ENCODE measurements at regions not wholly inside any gene's neighbourhood (a gene's known extent, or its start where the extent isn't known, plus 50 kb on each side); places are given as distances from the start of the nearest gene placed in this dataset.

- H3K4me1 ChIP-seq (ENCODE audit: control insufficient read depth, insufficient read depth, low read length, unreplicated experiment) = no peaks in the 10 kb centered on the region
- no peaks in the 10 kb centered on the region for H3K79me2 ChIP-seq (ENCODE audit: control insufficient read depth, insufficient read depth, low read length, unreplicated experiment)
- no peaks in the 10 kb centered on the region for H3K27me3 ChIP-seq (ENCODE audit: insufficient read depth, low read length)
- no peak overlapping the region for H2AFZ ChIP-seq (ENCODE audit: low read length, unreplicated experiment)
- no peak overlapping the region for H3K4me3 ChIP-seq (ENCODE audit: low read depth, low read length)
- no peaks in the 10 kb centered on the region for H3K36me3 ChIP-seq (ENCODE audit: insufficient read depth, low read length)
- H3K27ac ChIP-seq (ENCODE audit: low read depth, low read length) = no peak overlapping the region
Measured at GRCh38 chr6:169942173-169942572, 190.8 kb downstream of the ERMARD start.

DNA sequence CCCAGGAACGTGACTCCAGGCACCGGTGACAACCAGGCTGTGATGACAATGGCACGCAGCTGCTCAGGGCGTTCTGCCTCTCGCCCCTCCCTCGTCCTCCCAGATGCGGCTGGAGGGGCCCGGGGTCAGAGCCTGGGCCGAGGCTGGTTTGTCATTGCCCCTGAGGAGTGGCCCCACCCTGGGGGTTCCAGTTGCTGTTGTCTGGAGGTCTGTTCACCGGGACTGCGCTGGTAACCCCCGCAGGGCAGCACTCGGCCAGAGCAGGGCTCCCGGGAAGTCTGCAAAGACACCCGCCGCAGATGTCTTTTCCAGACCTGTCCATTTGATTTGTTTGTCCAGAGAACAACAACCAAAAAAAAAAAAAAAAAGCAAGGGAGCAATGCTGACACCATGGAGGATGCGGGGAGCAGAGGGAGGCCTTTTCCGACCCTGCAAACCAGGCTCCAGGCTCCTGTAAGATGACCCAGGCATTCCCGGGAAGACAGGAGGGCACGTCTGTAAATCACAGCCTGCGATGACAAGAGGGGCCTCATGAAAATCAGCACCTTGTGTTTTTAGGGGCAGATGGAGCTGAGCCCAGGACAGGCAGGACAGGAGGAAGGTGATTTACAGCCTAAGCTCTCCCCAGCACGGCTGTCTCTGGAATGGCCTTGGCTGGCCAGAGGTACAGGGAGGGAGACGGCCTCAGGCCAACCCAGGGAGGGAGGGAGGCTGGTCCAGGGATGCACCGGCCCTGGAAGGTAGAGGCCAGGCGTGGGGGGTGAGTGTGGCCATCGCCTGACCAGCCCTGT lies 189.3 kb downstream of the ERMARD start:
- Histone ChIP-seq H3K79me2 (ENCODE audit: control insufficient read depth, insufficient read depth, low read length, unreplicated experiment) (no peaks in the 10 kb centered on the region), H3K4me3 (ENCODE audit: low read depth, low read length) (no peak overlapping the region), H3K27ac (ENCODE audit: low read depth, low read length) (no peak overlapping the region), H3K36me3 (ENCODE audit: insufficient read depth, low read length) (no peaks in the 10 kb centered on the region), H2AFZ (ENCODE audit: low read length, unreplicated experiment) (no peak overlapping the region), H3K27me3 (ENCODE audit: insufficient read depth, low read length) (no peaks in the 10 kb centered on the region), H3K4me1 (ENCODE audit: control insufficient read depth, insufficient read depth, low read length, unreplicated experiment) (no peaks in the 10 kb centered on the region)

DNA sequence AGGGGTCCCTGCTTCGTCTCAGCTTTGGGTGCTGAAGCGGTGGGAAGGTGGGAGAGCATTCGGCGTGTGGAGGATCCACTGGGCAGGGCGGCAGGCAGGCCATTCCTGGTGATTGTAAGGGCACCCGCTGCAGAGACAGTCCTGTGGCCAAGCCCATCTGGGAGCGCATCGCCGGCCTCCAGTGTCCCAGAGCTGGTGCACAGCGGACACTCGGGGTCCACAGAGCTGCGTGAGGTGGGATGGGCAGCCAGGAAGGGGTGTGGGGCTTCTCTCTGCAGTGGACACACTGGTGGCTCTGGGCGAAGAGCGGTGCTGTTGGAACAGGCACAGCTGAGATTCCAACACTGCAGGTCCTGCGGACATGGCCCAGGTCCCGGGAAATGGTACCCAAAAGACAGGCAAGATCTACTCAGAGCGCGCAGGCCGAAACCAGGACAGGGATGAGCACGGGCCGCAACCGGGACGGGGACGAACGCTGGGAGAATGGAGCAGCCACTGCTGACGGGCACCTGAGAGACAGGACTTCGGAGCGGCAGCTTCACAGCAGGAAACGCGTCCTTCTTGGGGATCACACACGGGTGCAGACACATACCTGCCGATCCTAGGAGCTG lies 188.2 kb downstream of the ERMARD start:
- no peak overlapping the region for H2AFZ ChIP-seq (ENCODE audit: low read length, unreplicated experiment)
- no peaks in the 10 kb centered on the region for H3K27me3 ChIP-seq (ENCODE audit: insufficient read depth, low read length)
- H3K79me2 ChIP-seq (ENCODE audit: control insufficient read depth, insufficient read depth, low read length, unreplicated experiment) = no peaks in the 10 kb centered on the region
- H3K27ac ChIP-seq (ENCODE audit: low read depth, low read length) = no peak overlapping the region
- H3K4me3 ChIP-seq (ENCODE audit: low read depth, low read length) = no peak overlapping the region
- H3K4me1 ChIP-seq (ENCODE audit: control insufficient read depth, insufficient read depth, low read length, unreplicated experiment) = no peaks in the 10 kb centered on the region
- H3K36me3 ChIP-seq (ENCODE audit: insufficient read depth, low read length) = no peaks in the 10 kb centered on the region

DNA sequence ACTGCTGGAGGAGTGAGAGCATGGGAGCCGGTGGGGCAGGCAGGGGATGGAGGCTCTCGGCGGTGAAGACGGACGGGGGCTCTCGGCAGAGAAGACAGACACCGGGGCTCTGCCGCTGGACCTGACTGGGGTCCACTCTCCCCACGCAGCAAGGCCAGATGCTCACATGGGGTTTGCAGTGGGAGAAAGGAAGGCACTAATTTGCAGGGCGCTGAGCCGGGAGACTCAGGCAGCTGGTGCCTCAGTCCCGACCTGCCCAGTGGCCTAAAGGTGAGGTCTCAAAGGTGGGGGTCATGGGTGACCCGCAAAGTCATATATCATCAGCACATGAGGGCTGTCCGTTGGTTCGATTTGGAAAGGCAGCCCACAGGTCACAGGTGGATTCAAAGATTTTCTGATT lies 187.3 kb downstream of the ERMARD start:
- H2AFZ ChIP-seq (ENCODE audit: low read length, unreplicated experiment) = no peak overlapping the region
- H3K4me1 ChIP-seq (ENCODE audit: control insufficient read depth, insufficient read depth, low read length, unreplicated experiment) = no peaks in the 10 kb centered on the region
- no peak overlapping the region for H3K4me3 ChIP-seq (ENCODE audit: low read depth, low read length)
- H3K27ac ChIP-seq (ENCODE audit: low read depth, low read length) = no peak overlapping the region
- no peaks in the 10 kb centered on the region for H3K79me2 ChIP-seq (ENCODE audit: control insufficient read depth, insufficient read depth, low read length, unreplicated experiment)
- H3K27me3 ChIP-seq (ENCODE audit: insufficient read depth, low read length) = no peaks in the 10 kb centered on the region
- no peaks in the 10 kb centered on the region for H3K36me3 ChIP-seq (ENCODE audit: insufficient read depth, low read length)

DNA sequence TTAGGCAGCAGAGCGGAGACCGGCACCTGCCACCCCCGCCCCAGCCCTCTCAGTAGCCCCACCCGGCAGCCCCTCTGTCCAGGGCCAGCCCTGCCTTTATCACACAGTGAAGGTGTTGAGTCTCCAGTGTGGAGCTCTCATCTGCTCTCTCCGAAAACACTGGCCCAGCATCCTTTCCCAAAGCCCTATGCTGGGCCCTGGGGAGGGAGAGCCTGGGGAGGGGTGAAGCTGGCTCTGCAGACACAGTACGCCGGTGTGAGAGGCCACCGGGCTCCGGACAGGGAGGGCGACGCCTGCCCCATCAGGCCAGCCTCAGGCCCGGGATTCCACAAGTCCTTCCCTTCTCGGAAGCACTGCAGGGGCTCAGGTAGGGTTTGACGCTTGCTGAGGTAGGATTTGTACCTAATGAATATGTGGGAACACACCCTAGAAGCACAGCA lies 186.9 kb downstream of the ERMARD start:
- no peak overlapping the region for H3K27ac ChIP-seq (ENCODE audit: low read depth, low read length)
- H3K4me3 ChIP-seq (ENCODE audit: low read depth, low read length) = no peak overlapping the region
- H3K4me1 ChIP-seq (ENCODE audit: control insufficient read depth, insufficient read depth, low read length, unreplicated experiment) = no peaks in the 10 kb centered on the region
- H3K36me3 ChIP-seq (ENCODE audit: insufficient read depth, low read length) = no peaks in the 10 kb centered on the region
- H3K79me2 ChIP-seq (ENCODE audit: control insufficient read depth, insufficient read depth, low read length, unreplicated experiment) = no peaks in the 10 kb centered on the region
- H3K27me3 ChIP-seq (ENCODE audit: insufficient read depth, low read length) = no peaks in the 10 kb centered on the region
- no peak overlapping the region for H2AFZ ChIP-seq (ENCODE audit: low read length, unreplicated experiment)

DNA sequence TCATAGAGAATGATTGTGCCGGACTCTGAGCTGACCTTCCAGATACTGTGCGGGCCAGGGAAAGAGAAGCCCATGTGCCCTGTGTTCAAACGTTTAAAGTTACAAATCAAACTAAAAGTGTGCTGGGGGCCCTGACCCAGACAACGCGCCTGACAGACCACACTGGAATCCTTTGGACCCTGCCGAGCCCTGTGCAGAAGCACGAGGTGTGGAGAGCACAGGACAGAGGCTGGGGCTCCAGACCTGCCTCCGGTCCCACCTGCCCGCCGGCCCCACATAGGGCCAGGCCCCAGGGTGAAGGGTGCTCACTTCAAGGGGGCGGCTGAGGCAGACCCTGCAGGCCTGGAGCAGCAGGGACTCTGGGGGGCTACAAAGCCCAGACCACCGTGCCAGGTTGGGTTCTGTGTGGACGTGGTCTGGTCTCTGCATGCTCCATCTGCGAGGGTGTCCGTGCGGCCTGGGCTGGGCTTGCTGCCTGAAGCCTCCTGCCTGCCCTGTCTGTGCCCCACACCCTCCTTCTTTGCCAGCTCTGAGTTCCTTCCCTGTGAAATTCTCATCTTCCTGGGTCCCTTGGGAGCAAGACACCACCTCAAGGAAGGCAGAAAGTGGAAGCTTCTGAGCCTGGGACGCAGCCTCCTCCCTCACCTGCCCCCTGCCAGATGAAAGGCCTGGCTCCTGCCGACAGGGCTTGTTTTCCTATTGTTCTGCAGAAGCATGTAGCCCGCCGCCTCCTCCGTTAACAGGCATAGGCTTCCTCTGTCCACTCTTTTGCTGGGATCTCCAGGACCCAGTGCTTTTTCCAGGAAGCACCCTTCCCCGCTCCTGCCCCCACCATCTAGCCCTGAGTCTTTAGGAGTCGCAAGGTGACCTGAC lies 186.2 kb downstream of the ERMARD start:
- no peak overlapping the region for H3K4me3 ChIP-seq (ENCODE audit: low read depth, low read length)
- no peaks in the 10 kb centered on the region for H3K79me2 ChIP-seq (ENCODE audit: control insufficient read depth, insufficient read depth, low read length, unreplicated experiment)
- H3K36me3 ChIP-seq (ENCODE audit: insufficient read depth, low read length) = no peaks in the 10 kb centered on the region
- no peak overlapping the region for H2AFZ ChIP-seq (ENCODE audit: low read length, unreplicated experiment)
- H3K4me1 ChIP-seq (ENCODE audit: control insufficient read depth, insufficient read depth, low read length, unreplicated experiment) = no peaks in the 10 kb centered on the region
- H3K27ac ChIP-seq (ENCODE audit: low read depth, low read length) = no peak overlapping the region
- no peaks in the 10 kb centered on the region for H3K27me3 ChIP-seq (ENCODE audit: insufficient read depth, low read length)

GRCh38 chr6:169936355-169936975 lies 185.0 kb downstream of the ERMARD start:
- no peak overlapping the region for H3K27ac ChIP-seq (ENCODE audit: low read depth, low read length)
- no peaks in the 10 kb centered on the region for H3K4me1 ChIP-seq (ENCODE audit: control insufficient read depth, insufficient read depth, low read length, unreplicated experiment)
- no peak overlapping the region for H3K4me3 ChIP-seq (ENCODE audit: low read depth, low read length)
- no peak overlapping the region for H2AFZ ChIP-seq (ENCODE audit: low read length, unreplicated experiment)
- no peaks in the 10 kb centered on the region for H3K36me3 ChIP-seq (ENCODE audit: insufficient read depth, low read length)
- H3K79me2 ChIP-seq (ENCODE audit: control insufficient read depth, insufficient read depth, low read length, unreplicated experiment) = no peaks in the 10 kb centered on the region
- no peaks in the 10 kb centered on the region for H3K27me3 ChIP-seq (ENCODE audit: insufficient read depth, low read length)

GRCh38 chr6:169935861-169936260 lies 184.4 kb downstream of the ERMARD start:
- Histone ChIP-seq H3K4me1 (ENCODE audit: control insufficient read depth, insufficient read depth, low read length, unreplicated experiment) (no peaks in the 10 kb centered on the region), H3K79me2 (ENCODE audit: control insufficient read depth, insufficient read depth, low read length, unreplicated experiment) (no peaks in the 10 kb centered on the region), H2AFZ (ENCODE audit: low read length, unreplicated experiment) (no peak overlapping the region), H3K27ac (ENCODE audit: low read depth, low read length) (no peak overlapping the region), H3K4me3 (ENCODE audit: low read depth, low read length) (no peak overlapping the region), H3K36me3 (ENCODE audit: insufficient read depth, low read length) (no peaks in the 10 kb centered on the region), H3K27me3 (ENCODE audit: insufficient read depth, low read length) (no peaks in the 10 kb centered on the region)

- no peaks in the 10 kb centered on the region for H3K4me1 ChIP-seq (ENCODE audit: control insufficient read depth, insufficient read depth, low read length, unreplicated experiment)
Measured at GRCh38 chr6:169935348-169935718, 183.9 kb downstream of the ERMARD start.

GRCh38 chr6:169934699-169935347 lies 183.4 kb downstream of the ERMARD start:
- no peaks in the 10 kb centered on the region for H3K4me1 ChIP-seq (ENCODE audit: control insufficient read depth, insufficient read depth, low read length, unreplicated experiment)
- no peaks in the 10 kb centered on the region for H3K36me3 ChIP-seq (ENCODE audit: insufficient read depth, low read length)
- no peak overlapping the region for H2AFZ ChIP-seq (ENCODE audit: low read length, unreplicated experiment)
- H3K79me2 ChIP-seq (ENCODE audit: control insufficient read depth, insufficient read depth, low read length, unreplicated experiment) = no peaks in the 10 kb centered on the region
- H3K4me3 ChIP-seq (ENCODE audit: low read depth, low read length) = no peak overlapping the region
- H3K27ac ChIP-seq (ENCODE audit: low read depth, low read length) = no peak overlapping the region
- H3K27me3 ChIP-seq (ENCODE audit: insufficient read depth, low read length) = no peaks in the 10 kb centered on the region

More at GRCh38 chr6:169935348-169935718, 183.9 kb downstream of the ERMARD start:
- Histone ChIP-seq H3K27me3 (ENCODE audit: insufficient read depth, low read length) (no peaks in the 10 kb centered on the region), H2AFZ (ENCODE audit: low read length, unreplicated experiment) (no peak overlapping the region), H3K27ac (ENCODE audit: low read depth, low read length) (no peak overlapping the region), H3K36me3 (ENCODE audit: insufficient read depth, low read length) (no peaks in the 10 kb centered on the region), H3K4me3 (ENCODE audit: low read depth, low read length) (no peak overlapping the region), H3K79me2 (ENCODE audit: control insufficient read depth, insufficient read depth, low read length, unreplicated experiment) (no peaks in the 10 kb centered on the region)
